ENCODE measurements at regions not wholly inside any gene's neighbourhood (a gene's known extent, or its start where the extent isn't known, plus 50 kb on each side); places are given as distances from the start of the nearest gene placed in this dataset.
"Not testable (repeated sequence)": the region's sequence is repeated elsewhere in the genome, so short reads cannot be mapped to it uniquely, and the experiment has no call there.

DNA sequence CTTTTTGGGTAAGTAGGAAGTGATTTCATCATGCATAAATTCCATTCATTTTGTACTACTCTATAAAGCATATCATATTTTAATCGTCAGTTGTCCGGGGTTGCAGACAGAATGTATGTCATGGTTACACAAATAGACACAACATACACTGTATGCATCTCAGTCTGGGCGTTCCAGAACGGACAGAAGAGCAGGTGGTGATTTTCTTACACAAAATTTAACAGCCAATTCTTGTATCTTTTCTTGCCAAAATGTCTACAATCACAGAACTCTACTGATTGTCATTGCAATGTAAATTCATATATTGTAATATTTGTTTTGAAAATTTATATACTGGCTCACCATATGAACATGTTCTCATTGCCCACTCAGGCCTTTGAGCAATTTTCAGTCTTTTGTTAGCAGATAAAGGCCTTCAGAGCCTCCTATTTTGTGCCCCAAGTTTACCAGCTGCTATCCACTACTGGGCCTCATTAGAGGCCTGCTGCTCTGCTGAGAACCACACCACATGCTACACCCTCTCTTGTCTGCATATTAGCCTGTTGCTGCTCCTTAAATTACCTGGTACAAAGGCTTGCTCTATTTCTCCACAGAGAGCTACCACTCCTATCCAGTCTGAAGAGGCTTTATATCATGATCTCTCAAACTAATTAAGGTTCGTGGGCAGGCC lies 61.5 kb downstream of the PRDM13 start:
- DNase-seq (ENCODE audit: low spot score), result no peak

- DNase-seq (ENCODE audit: low spot score), result no peak
Observed at GRCh38 chr6:99689916-99690685, 83.5 kb downstream of the PRDM13 start.

- not testable (repeated sequence) for DNase-seq (ENCODE audit: low spot score)
Observed at GRCh38 chr6:99702287-99702686, 95.7 kb downstream of the PRDM13 start.

GRCh38 chr6:99709062-99709461 lies 102.4 kb downstream of the PRDM13 start:
- DNase-seq (ENCODE audit: low spot score), result no peak

- DNase-seq (ENCODE audit: low spot score), result no peak
Observed at GRCh38 chr6:99711302-99711701, 104.7 kb downstream of the PRDM13 start.

DNA sequence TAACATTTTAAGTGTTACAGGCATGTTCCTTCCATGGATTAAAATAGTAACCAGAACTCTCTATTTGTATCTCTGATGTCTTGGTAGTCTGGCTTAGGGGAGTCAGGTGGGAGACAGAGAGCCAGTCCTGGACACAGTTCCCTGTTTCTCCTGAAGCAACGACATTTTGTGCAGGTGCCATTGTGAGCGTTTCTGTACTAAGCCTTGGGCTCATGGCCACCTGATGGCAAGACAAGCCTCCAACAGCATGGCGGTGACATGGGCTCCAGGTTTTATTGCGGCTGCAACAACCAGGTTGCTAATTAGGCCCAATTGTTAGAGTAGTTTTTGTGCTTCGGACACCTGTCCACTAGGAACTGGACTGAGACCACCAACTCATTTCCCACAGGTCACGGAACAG lies 105.3 kb downstream of the PRDM13 start:
- no peak for DNase-seq (ENCODE audit: low spot score)

DNA sequence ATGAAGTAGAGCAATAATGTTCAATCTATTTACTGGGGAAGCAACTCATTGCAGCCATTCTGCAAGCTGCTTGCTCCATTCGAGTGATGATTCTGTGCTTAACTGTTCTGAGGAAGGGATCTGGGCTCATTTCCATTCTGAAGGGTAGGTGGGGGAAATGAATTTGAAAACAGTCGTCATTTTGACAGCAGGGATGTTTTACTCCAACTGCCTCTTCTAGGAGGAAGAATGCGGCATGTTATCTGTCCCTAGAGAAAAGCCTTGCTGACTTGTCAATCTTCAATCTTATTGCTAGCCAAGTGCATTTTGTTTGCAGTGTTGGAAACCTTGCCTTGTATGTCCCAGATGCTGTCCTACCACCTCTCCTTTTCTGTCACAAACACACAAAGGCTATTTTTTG lies 105.9 kb downstream of the PRDM13 start:
- no peak for DNase-seq (ENCODE audit: low spot score)

GRCh38 chr6:99722043-99722442 lies 115.4 kb downstream of the PRDM13 start:
- DNase-seq (ENCODE audit: low spot score), result not testable (repeated sequence)

GRCh38 chr6:99730237-99730636 lies 123.6 kb downstream of the PRDM13 start:
- DNase-seq (ENCODE audit: low spot score), result not testable (repeated sequence)

GRCh38 chr6:99736302-99736701 lies 129.7 kb downstream of the PRDM13 start:
- DNase-seq (ENCODE audit: low spot score), result no peak

GRCh38 chr6:99739526-99739925 lies 132.9 kb downstream of the PRDM13 start:
- DNase-seq (ENCODE audit: low spot score), result peak; percentile 2

DNA sequence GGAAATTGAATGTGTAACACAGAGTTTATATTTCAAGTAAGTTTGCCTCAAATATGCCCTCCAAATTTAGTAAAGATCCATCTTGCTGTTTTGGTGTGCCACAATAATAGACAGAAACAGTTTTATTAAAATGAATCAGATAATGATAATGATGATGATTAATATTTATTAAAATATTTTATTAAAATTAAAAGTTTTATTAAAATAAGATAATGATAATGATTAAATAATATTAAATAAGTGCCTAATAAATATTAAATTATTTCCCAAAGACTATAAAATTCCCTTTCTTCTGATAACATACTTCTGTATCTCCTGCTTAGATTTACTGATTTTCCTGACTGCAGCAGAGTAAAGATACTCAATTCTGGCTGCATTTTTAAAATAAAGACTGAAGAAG lies 134.5 kb downstream of the PRDM13 start:
- no peak for DNase-seq (ENCODE audit: low spot score)

DNA sequence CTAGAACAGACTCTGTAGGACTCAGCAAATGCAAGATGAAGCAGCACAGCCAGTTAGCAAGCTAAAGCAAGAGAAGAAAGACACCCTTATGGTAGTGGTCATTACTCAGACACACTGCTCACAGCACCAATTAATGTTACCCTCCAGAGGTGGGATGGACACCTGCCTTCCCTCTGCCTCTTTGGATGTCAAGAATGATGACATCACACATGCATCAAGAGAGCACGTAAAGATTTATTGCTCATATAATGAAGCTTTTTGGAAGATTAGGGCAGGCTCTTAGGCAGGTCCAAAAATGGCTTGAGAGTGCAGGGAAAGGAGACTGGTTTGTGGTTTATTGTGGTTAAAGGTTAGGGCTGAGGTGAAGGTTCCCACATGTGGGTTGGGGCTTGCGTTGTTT lies 137.0 kb downstream of the PRDM13 start:
- DNase-seq (ENCODE audit: low spot score), result no peak

GRCh38 chr6:99745651-99746050 lies 139.0 kb downstream of the PRDM13 start:
- peak; percentile 2 for DNase-seq (ENCODE audit: low spot score)

DNA sequence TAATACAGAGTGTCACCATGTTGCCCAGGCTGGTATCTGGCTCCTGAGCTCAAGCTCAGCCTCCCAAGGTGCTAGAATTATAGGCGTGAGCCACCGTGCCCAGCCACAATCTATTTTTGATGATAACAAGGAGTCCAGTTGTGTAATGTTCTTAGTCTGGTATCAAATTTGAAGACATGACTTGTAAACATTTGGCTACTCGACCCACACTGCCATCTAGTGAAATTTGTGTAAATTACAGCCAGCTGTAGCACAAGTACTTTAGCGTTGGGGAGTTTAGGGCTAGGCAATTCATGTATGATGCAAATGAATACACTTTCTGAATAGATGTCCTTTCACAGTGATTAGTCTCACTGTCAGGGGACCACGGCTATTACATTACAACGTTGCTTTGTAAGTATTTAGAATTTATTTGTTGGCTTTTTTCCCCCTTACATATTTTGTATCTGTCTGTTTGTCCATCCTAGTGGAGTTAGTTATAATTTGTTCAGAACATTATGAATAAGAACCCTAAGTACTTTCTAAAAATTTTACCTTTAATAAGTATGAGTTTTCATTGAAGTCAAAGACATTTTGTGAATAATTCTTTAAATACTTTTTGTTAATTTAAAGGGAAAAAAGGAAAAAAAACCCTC lies 139.7 kb downstream of the PRDM13 start:
- DNase-seq (ENCODE audit: low spot score), result peak; percentile 84

- peak; percentile 11 for DNase-seq (ENCODE audit: low spot score)
Observed at GRCh38 chr6:99761711-99762110, 155.1 kb downstream of the PRDM13 start.

GRCh38 chr6:99768166-99768565 lies 161.5 kb downstream of the PRDM13 start:
- no peak for DNase-seq (ENCODE audit: low spot score)

- DNase-seq (ENCODE audit: low spot score), result no peak
Observed at GRCh38 chr6:99779631-99780555, 173.3 kb downstream of the PRDM13 start.

DNA sequence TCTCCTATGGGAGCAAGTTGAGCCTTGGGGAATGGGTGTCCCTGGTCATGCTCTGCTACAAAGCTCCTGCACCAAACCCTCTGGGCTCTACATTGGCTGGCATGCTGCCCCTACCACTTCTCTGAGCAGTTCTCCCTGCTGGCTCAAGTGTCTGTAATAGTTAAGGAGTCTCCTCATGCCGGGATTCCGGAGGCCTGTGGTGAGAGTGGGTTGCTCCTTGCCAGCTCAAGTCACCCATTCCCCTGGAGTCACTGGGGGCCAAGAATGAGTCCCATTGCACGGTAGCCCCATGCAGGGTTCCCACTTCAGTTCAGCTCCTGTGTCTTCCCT lies 173.9 kb downstream of the PRDM13 start:
- no peak for DNase-seq (ENCODE audit: low spot score)

DNA sequence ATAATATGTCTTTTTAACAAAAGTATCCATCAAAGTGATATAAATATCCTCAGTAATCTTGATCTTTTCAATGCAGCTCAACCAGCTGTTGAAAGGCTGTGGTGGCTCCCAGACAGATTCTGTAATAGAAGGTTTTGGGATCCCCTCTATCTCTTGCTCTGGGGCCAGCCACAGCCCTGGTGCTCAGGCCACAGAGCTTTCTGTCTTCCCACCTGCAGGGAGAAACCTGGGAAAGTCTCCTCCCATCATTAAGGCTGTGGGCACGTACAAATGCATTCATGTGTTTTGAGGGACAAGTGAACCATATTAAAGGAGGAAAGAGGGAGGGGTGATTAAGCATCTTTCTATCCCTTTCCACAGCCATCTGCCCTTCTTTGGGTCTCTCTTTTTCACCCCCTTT lies 183.1 kb downstream of the PRDM13 start:
- DNase-seq (ENCODE audit: low spot score), result no peak

DNA sequence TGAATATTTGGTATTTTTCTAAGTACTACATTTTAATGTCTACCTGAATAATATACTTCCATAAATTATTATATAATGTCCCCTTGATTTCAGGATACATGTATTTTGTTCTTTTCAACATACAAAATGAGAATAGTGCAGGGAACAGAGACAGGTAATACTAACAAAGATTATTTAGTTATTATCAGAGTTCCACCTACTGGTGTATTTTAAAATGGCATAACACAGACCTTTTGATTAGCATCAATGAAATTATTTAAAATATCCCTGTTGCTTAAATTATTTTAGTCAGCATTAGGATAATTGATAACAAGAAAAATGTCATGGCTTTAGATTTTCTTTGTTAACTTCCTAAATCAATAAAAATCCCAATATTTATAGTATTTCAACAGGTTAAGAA lies 184.0 kb downstream of the PRDM13 start:
- no peak for DNase-seq (ENCODE audit: low spot score)

DNA sequence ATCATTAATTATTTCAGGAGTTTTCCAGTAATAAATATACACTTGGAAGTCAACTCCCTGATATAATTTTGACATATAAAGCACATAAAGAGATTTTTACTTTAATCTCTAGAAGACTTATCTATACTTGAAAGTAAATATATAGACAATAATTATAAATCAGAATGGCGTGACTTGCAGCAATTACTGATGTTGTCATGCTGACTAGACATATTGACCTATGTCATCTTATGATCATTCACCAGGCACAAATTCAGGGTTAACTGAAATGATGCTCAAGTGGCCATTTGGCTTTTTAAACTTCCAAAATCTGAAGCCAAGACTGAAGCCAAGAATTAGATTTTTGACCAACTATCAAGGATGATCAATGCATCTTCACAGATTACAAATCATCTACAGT lies 192.2 kb downstream of the MCHR2 start:
- DNase-seq (ENCODE audit: low spot score), result no peak

Measured in pons (tissue), 1 donor.